AG09319 (cell line): ENCODE measurements at regions not wholly inside any gene's neighbourhood (a gene's known extent, or its start where the extent isn't known, plus 50 kb on each side); places are given as distances from the start of the nearest gene placed in this dataset.
"Not testable (repeated sequence)": the region's sequence is repeated elsewhere in the genome, so short reads cannot be mapped to it uniquely, and the experiment has no call there.

ENCODE experiments used
- DNase-seq: peaks from one replicate; pipeline ENCODE4 v3.0.0-alpha.2; 2010; ENCODE audit warnings: low read depth; ENCODE audit errors: extremely low read depth
- TF ChIP-seq, protein P1 (sequence below): IDR thresholded peaks from 2 replicates; pipeline ENCODE4 v1.5.1; 2011; ENCODE audit warnings: low read depth, mild to moderate bottlenecking, inconsistent platforms, low read length, moderate library complexity

DNA sequence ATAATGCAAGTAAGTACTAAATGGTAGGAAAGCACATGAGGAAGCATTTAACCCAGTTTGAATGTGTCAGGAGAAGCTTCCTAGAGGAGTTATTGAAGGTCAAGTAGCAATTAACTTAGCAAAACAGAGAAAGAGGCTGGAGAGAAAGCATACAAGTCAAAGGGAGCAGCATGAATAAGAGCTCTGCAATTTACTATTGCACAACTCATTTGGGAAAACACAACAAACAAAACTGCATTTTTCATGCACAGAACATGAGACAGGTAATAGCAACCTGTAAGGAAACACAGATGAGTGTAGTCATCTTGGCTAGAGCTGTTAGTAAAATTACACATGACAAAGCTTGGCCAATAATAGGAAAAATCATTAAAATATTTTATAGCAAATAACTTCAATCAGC, 538.1 kb downstream of the PPP4R3C start:
- TF ChIP-seq, protein P1, sequence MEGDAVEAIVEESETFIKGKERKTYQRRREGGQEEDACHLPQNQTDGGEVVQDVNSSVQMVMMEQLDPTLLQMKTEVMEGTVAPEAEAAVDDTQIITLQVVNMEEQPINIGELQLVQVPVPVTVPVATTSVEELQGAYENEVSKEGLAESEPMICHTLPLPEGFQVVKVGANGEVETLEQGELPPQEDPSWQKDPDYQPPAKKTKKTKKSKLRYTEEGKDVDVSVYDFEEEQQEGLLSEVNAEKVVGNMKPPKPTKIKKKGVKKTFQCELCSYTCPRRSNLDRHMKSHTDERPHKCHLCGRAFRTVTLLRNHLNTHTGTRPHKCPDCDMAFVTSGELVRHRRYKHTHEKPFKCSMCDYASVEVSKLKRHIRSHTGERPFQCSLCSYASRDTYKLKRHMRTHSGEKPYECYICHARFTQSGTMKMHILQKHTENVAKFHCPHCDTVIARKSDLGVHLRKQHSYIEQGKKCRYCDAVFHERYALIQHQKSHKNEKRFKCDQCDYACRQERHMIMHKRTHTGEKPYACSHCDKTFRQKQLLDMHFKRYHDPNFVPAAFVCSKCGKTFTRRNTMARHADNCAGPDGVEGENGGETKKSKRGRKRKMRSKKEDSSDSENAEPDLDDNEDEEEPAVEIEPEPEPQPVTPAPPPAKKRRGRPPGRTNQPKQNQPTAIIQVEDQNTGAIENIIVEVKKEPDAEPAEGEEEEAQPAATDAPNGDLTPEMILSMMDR, result no peak
- no peak for DNase-seq

GRCh38 chrX:26922278-26922677, 540.9 kb downstream of the PPP4R3C start:
- TF ChIP-seq, protein P1, result no peak
- DNase-seq, result no peak

- TF ChIP-seq, protein P1, result peak; percentile 25
- DNase-seq, result no peak
Measured at GRCh38 chrX:26918631-26919030, 544.5 kb downstream of the PPP4R3C start.

GRCh38 chrX:26916991-26917390, 546.1 kb downstream of the PPP4R3C start:
- TF ChIP-seq, protein P1, result no peak
- DNase-seq, result no peak

DNA sequence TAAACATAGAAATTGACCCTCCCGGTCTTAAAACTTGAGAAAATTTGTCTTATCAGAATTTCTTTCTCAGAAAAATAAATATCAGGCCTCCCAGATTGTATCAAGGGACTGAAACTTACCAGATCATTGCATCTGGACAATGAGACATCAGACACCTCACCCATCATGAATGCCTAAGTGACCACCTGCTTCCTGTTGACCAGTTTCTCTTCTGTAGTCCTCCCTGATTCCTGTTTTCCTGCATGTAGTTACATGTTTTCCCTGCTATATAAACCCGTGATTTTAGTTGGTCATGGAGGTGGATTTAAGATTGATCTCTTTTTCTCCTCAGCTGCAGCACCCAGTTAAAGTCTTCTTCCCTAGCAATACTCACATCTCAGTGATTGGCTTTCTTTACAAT, 548.1 kb downstream of the PPP4R3C start:
- DNase-seq, result no peak
- TF ChIP-seq, protein P1, result no peak

DNA sequence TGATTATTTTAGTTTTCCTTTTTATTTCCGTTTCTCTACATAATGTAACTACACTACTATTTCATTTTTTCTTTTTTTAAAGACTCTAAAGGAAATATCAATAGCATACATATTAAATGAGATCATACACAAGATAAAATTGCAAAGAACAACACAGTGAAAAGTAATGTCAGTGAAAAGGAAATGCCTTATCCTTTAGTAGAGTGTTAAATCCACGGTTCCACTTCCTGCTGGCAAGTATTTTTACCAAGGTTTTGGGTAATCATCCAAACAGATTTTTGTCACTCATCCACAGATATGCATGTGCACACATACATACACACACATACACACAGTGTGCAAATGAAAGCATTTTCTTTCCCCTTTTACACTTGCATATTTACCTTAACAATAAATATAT, 548.9 kb downstream of the PPP4R3C start:
- DNase-seq, result no peak
- TF ChIP-seq, protein P1, result no peak

- not testable (repeated sequence) for DNase-seq
Measured at GRCh38 chrX:26911785-26912184, 551.4 kb downstream of the PPP4R3C start.

DNA sequence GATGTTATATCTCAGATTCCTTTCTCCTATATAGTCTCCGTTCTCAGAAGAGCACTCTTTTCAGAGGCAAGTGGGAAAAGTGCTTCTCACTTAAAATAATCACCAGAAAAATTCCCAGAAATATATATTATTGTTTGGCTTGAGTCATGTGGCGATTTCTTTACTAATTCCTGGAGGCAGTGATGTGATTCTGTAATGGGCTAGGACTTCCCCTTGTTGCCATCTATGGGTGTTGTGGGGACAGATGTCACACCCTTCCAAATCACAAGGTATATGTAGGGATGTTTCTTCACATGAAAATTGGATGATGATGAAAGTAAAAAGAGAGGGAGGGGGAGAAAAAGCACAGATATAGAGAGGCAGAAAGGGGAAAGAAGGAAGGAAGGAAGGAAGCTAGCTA, 553.4 kb downstream of the PPP4R3C start:
- no peak for DNase-seq
- TF ChIP-seq, protein P1, result no peak
